GM12873 (cell line): ENCODE measurements at regions not wholly inside any gene's neighbourhood (a gene's known extent, or its start where the extent isn't known, plus 50 kb on each side); places are given as distances from the start of the nearest gene placed in this dataset.

Source experiments
- CTCF ChIP-seq: IDR thresholded peaks from 2 replicates; pipeline ENCODE4 v1.5.1; 2012; ENCODE audit warnings: low read depth, mild to moderate bottlenecking, moderate library complexity, low read length, control low read depth; ENCODE audit not compliant: insufficient read depth; ENCODE audit errors: missing control alignments

- no peak for TF ChIP-seq CTCF
These were observed 147.6 kb upstream of the CES5A start for GRCh38 chr16:56022818-56023217.

- TF ChIP-seq CTCF, result no peak
These were observed 144.1 kb upstream of the CES5A start for GRCh38 chr16:56019274-56019673.

GRCh38 chr16:56013962-56014552 is 138.9 kb upstream of the CES5A start:
- TF ChIP-seq CTCF, result no peak

- no peak for TF ChIP-seq CTCF
These were observed 137.3 kb upstream of the CES5A start for GRCh38 chr16:56012482-56012811.

- TF ChIP-seq CTCF, result no peak
These were observed 136.8 kb upstream of the CES5A start for GRCh38 chr16:56011808-56012481.

- no peak for TF ChIP-seq CTCF
These were observed 130.8 kb upstream of the CES5A start for GRCh38 chr16:56005958-56006357.

- TF ChIP-seq CTCF, result no peak
These were observed 124.5 kb upstream of the CES5A start for GRCh38 chr16:55999683-56000082.
